ENCODE measurements at regions not wholly inside any gene's neighbourhood (a gene's known extent, or its start where the extent isn't known, plus 50 kb on each side); places are given as distances from the start of the nearest gene placed in this dataset.
"Not testable (repeated sequence)": the region's sequence is repeated elsewhere in the genome, so short reads cannot be mapped to it uniquely, and the experiment has no call there.

GRCh38 chr9:89681468-89681859, 76.7 kb downstream of the GADD45G start:
- not testable (repeated sequence) for TF ChIP-seq CTCF, POLR2AphosphoS5, POLR2A (IDR thresholded peaks at IDR 0.05)
